ENCODE measurements at regions not wholly inside any gene's neighbourhood (a gene's known extent, or its start where the extent isn't known, plus 50 kb on each side); places are given as distances from the start of the nearest gene placed in this dataset.

- no peaks in the 10 kb centered on the region for H3K27me3 ChIP-seq (replicated peaks in 1 of 4; ENCODE audit: control insufficient read depth in 3 of 4, extremely low read depth in 1 of 4, insufficient read depth in 3 of 4, low read length in 3 of 4)
- H3K18ac ChIP-seq (ENCODE audit: extremely low read depth, low read length): no peak overlapping the region
- FAIRE-seq (no peak), DNase-seq (ENCODE audit: low read depth in 1 of 2, low spot score in 2 of 2) (no peak)
- H4K91ac ChIP-seq (replicated peaks; ENCODE audit: insufficient read length, low read length): no peak overlapping the region
- TF ChIP-seq NRF1 (IDR thresholded peaks at IDR 0.05; ENCODE audit: low read depth, low read length): no peak
- no peak overlapping the region for H2AFZ ChIP-seq (ENCODE audit: low read length)
- no peaks in the 10 kb centered on the region for H4K20me1 ChIP-seq (replicated peaks in 1 of 2; ENCODE audit: control insufficient read depth in 1 of 2, insufficient read depth in 2 of 2, low read length in 2 of 2)
- no peak overlapping the region for H3K14ac ChIP-seq (ENCODE audit: insufficient read length)
- no peak overlapping the region for H3K9ac ChIP-seq (replicated peaks in 1 of 4; ENCODE audit: extremely low read depth in 1 of 4, low read depth in 3 of 4, low read length in 3 of 4)
- no peaks in the 10 kb centered on the region for H3K36me3 ChIP-seq (ENCODE audit: control insufficient read depth in 2 of 4, insufficient read depth in 4 of 4, low read length in 3 of 4)
- no peak overlapping the region for H3K4me2 ChIP-seq (ENCODE audit: insufficient read depth in 1 of 2, low read depth in 2 of 2, low read length in 2 of 2)
- no peak overlapping the region for H2BK15ac ChIP-seq (ENCODE audit: low read length)
- H3K23ac ChIP-seq (ENCODE audit: insufficient read length): no peak overlapping the region
- no peaks in the 10 kb centered on the region for H3K9me3 ChIP-seq (ENCODE audit: insufficient read depth in 2 of 2, low read depth in 1 of 2, low read length in 1 of 2)
- no peak overlapping the region for H4K5ac ChIP-seq (ENCODE audit: insufficient read length, low read depth, low read length)
- H2BK120ac ChIP-seq (replicated peaks; ENCODE audit: low read depth, low read length): no peak overlapping the region
- H3K27ac ChIP-seq (ENCODE audit: low read depth, low read length): no peak overlapping the region
- no peak overlapping the region for H3K4ac ChIP-seq (replicated peaks; ENCODE audit: insufficient read length, low read depth, low read length)
- H3K56ac ChIP-seq (replicated peaks; ENCODE audit: insufficient read length, low read depth, low read length): no peak overlapping the region
- CTCF ChIA-PET (ENCODE audit: partially characterized antibody): interaction anchor here (0.6 to 1.5 kb wide), 4 partner anchors 11 to 38 kb away, joined by 3 to 5 read pairs (median 4); no protein-coding TSS in a partner anchor
- no peak overlapping the region for H2BK20ac ChIP-seq (ENCODE audit: low read length)
- no peak overlapping the region for H2BK12ac ChIP-seq (ENCODE audit: low read depth, low read length)
- H3K4me1 ChIP-seq (replicated peaks in 1 of 4; ENCODE audit: control insufficient read depth in 3 of 4, insufficient read depth in 4 of 4, low read length in 3 of 4): peaks cover 0 to 2% (median 0%) of the 10 kb centered on the region in 4 experiments; a peak in 1 of 7 replicates
- no peaks in the 10 kb centered on the region for H3K79me2 ChIP-seq (ENCODE audit: control insufficient read depth in 1 of 2, insufficient read depth in 2 of 2, low read length in 2 of 2)
- no peak overlapping the region for H4K8ac ChIP-seq (ENCODE audit: extremely low read depth, insufficient read depth, low read length)
- no peak overlapping the region for H3K4me3 ChIP-seq (ENCODE audit: extremely low read depth in 1 of 4, insufficient read depth in 2 of 4, low read depth in 3 of 4, low read length in 4 of 4)
- H3K79me1 ChIP-seq (ENCODE audit: low read depth, low read length): no peaks in the 10 kb centered on the region
- no peaks in the 10 kb centered on the region for H3K23me2 ChIP-seq (ENCODE audit: low read depth, low read length)
- H2BK5ac ChIP-seq (ENCODE audit: low read depth, low read length): no peak overlapping the region
- POLR2A ChIA-PET (ENCODE audit: partially characterized antibody): interaction anchor here (0.6 kb wide), 1 partner anchor 43 kb away, joined by 3 read pairs; no protein-coding TSS in a partner anchor
- no peak overlapping the region for H2AK5ac ChIP-seq (ENCODE audit: low read depth, low read length)
These were observed 93.0 kb upstream of the ZNF800 start for GRCh38 chr7:127485482-127485881.
